ENCODE measurements at regions not wholly inside any gene's neighbourhood (a gene's known extent, or its start where the extent isn't known, plus 50 kb on each side); places are given as distances from the start of the nearest gene placed in this dataset.

DNA sequence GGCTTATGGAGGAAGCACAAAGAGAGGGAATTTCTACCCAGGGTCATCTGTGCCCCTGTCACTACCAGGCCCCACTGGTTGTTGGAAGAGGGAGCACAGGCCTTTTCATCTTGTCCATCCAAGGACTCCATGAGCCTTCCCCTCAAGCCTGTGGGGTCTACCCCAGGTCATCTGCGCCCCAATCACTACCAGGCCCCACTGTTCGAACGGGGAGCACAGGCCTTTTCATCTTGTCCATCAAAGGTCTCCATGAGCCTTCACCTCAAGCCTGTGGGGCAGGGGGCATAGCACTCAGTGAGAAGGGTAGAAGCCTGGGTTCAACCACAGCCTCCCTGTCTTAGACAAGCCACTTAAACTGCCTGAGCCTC, 101.5 kb upstream of the CDH5 start:
- Histone ChIP-seq H2AFZ (ENCODE audit: low read depth) (no peak overlapping the region), H3K4me2 (no peak overlapping the region), H3K27ac (no peak overlapping the region)

DNA sequence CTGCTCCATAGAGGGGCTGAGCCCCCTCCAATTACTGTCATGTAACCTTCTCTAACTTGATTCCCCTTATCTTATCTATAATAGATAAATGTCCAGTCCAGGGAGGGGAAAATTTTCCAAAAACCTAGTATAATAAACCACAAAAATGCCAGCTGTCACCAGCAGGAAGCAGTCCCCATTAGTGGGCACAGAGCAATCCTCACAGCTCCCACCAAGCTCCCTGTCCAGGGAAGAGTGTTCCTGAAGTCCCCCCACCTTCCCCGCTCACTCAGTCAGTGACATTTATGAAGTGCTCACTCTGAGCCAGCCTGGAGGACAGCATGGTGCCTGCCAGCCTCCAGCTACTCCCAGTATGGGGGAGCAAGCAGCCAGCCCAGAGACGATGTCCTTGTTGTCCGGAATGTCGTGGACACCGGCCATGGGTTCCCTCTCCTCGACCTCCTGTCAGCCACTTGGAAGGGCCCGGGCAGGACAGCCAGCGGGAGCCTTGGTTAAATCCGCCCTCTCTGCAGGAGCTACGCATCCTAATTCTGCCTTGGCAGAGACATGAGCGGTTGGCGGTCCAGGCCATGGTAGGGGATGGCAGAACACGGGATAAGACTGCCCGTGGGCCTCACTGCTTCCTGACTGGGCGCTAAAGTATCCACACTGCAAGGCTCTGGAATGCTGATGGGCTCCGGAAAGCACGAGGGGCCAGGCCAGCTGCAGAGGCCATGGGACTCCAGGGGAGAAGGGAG, 102.0 kb upstream of the CDH5 start:
- TF ChIP-seq, protein P1, sequence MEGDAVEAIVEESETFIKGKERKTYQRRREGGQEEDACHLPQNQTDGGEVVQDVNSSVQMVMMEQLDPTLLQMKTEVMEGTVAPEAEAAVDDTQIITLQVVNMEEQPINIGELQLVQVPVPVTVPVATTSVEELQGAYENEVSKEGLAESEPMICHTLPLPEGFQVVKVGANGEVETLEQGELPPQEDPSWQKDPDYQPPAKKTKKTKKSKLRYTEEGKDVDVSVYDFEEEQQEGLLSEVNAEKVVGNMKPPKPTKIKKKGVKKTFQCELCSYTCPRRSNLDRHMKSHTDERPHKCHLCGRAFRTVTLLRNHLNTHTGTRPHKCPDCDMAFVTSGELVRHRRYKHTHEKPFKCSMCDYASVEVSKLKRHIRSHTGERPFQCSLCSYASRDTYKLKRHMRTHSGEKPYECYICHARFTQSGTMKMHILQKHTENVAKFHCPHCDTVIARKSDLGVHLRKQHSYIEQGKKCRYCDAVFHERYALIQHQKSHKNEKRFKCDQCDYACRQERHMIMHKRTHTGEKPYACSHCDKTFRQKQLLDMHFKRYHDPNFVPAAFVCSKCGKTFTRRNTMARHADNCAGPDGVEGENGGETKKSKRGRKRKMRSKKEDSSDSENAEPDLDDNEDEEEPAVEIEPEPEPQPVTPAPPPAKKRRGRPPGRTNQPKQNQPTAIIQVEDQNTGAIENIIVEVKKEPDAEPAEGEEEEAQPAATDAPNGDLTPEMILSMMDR (conservative IDR thresholded peaks at IDR 0.05; ENCODE audit: low read depth, low read length), result no peak
- Histone ChIP-seq H2AFZ (ENCODE audit: low read depth) (no peak overlapping the region), H3K4me1 (ENCODE audit: low read depth, poor library complexity, severe bottlenecking) (no peaks in the 10 kb centered on the region), H4K20me1 (ENCODE audit: insufficient read depth) (no peaks in the 10 kb centered on the region), H3K4me2 (no peak overlapping the region), H3K4me3 (IDR thresholded peaks at IDR 0.05; ENCODE audit: insufficient read depth, low read depth, low read length) (no peak overlapping the region), H3K36me3 (ENCODE audit: insufficient read depth) (no peaks in the 10 kb centered on the region), H3K9ac (no peak overlapping the region), H3K27me3 (ENCODE audit: insufficient read depth, low read depth) (no peaks in the 10 kb centered on the region), H3K27ac (no peak overlapping the region), H3K79me2 (ENCODE audit: insufficient read depth, low read depth) (no peaks in the 10 kb centered on the region)

More for the DNA sequence above, 101.5 kb upstream of the CDH5 start:
- Histone ChIP-seq H3K36me3 (ENCODE audit: insufficient read depth) (no peaks in the 10 kb centered on the region), H3K27me3 (ENCODE audit: insufficient read depth, low read depth) (no peaks in the 10 kb centered on the region), H4K20me1 (ENCODE audit: insufficient read depth) (no peaks in the 10 kb centered on the region), H3K79me2 (ENCODE audit: insufficient read depth, low read depth) (no peaks in the 10 kb centered on the region), H3K9ac (no peak overlapping the region), H3K4me1 (ENCODE audit: low read depth, poor library complexity, severe bottlenecking) (no peaks in the 10 kb centered on the region), H3K4me3 (IDR thresholded peaks at IDR 0.05; ENCODE audit: insufficient read depth, low read depth, low read length) (no peak overlapping the region)
- TF ChIP-seq, protein P1 (conservative IDR thresholded peaks at IDR 0.05; ENCODE audit: low read depth, low read length), result no peak

DNA sequence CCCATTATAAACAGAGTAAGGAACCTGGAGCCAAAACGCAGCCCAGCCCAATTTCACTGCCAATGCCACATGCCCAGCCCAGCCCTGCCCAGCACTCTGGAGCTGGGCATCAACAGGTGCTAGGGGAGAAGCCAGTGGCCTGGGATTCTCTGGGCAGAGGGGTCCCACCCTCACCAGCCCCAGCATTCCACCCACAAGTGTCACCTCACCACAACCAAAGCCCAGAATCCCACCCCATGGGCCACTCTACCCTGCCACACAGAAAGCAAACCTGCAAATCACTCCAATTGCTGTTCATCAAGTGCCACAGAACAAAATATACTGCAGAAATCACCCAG, 102.5 kb upstream of the CDH5 start:
- no peaks in the 10 kb centered on the region for H3K36me3 ChIP-seq (ENCODE audit: insufficient read depth)
- TF ChIP-seq, protein P1 (conservative IDR thresholded peaks at IDR 0.05; ENCODE audit: low read depth, low read length), result no peak
- no peak overlapping the region for H2AFZ ChIP-seq (ENCODE audit: low read depth)
- H3K27ac ChIP-seq, result no peak overlapping the region
- no peak overlapping the region for H3K9ac ChIP-seq
- no peaks in the 10 kb centered on the region for H3K79me2 ChIP-seq (ENCODE audit: insufficient read depth, low read depth)
- no peaks in the 10 kb centered on the region for H4K20me1 ChIP-seq (ENCODE audit: insufficient read depth)
- no peaks in the 10 kb centered on the region for H3K4me1 ChIP-seq (ENCODE audit: low read depth, poor library complexity, severe bottlenecking)
- no peak overlapping the region for H3K4me3 ChIP-seq (IDR thresholded peaks at IDR 0.05; ENCODE audit: insufficient read depth, low read depth, low read length)
- no peaks in the 10 kb centered on the region for H3K27me3 ChIP-seq (ENCODE audit: insufficient read depth, low read depth)
- no peak overlapping the region for H3K4me2 ChIP-seq

DNA sequence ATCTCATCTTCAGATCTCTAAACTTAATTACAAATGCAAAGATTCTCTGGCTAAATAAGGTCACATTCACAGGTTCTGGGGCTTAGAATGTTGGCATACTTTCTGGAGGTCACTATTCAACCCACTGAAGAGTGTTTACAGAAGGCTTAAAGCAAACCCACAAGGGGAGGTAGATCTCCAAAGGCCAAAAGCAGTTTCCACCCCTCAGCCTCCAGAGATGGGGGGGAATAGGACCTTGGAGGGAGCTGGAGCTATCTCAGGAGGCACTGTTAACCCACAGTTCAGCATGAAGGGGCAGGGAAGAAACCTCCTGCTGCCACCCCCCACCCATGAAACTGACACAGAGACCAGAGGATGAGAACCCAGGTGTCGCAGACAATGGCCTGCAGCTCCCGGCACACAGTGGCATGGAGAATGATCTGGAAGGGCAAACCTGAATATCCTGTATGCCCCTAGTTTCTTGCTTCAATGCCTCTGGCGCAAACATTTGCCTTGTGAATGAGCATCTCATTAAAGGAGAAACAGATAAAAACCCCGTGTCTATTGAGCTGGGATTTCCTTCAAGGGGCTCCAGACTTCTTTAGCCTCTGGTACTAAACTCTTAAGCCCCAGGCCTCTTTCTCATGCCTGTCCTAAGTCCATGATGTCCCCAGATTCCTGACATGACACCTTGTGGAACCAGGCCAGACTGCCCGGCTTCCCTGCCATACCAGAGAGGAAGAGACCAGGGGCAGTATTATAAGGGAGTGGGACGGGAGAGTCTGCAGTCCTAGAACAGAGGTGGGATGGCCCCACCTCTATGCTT, 103.1 kb upstream of the CDH5 start:
- Histone ChIP-seq H3K27me3 (ENCODE audit: insufficient read depth, low read depth) (no peaks in the 10 kb centered on the region), H4K20me1 (ENCODE audit: insufficient read depth) (no peaks in the 10 kb centered on the region), H3K4me1 (ENCODE audit: low read depth, poor library complexity, severe bottlenecking) (no peaks in the 10 kb centered on the region), H3K4me2 (no peak overlapping the region), H3K79me2 (ENCODE audit: insufficient read depth, low read depth) (no peaks in the 10 kb centered on the region), H3K4me3 (IDR thresholded peaks at IDR 0.05; ENCODE audit: insufficient read depth, low read depth, low read length) (no peak overlapping the region), H3K9ac (no peak overlapping the region), H3K27ac (no peak overlapping the region), H2AFZ (ENCODE audit: low read depth) (no peak overlapping the region), H3K36me3 (ENCODE audit: insufficient read depth) (no peaks in the 10 kb centered on the region)
- TF ChIP-seq, protein P1 (conservative IDR thresholded peaks at IDR 0.05; ENCODE audit: low read depth, low read length), result no peak
